GM19452 (cell line): ENCODE measurements at regions not wholly inside any gene's neighbourhood (a gene's known extent, or its start where the extent isn't known, plus 50 kb on each side); places are given as distances from the start of the nearest gene placed in this dataset.
"Not testable (repeated sequence)": the region's sequence is repeated elsewhere in the genome, so short reads cannot be mapped to it uniquely, and the experiment has no call there.

ENCODE experiments used
- ATAC-seq: cut with Tn5 transposase; IDR thresholded peaks from one replicate; pipeline ENCODE4 v1.9.1; 2021; ENCODE audit not compliant: unreplicated experiment

GRCh38 chr9:29625931-29626330, 2052.7 kb upstream of the C9orf72 start:
- ATAC-seq: no peak

GRCh38 chr9:29628856-29629255, 2055.6 kb upstream of the C9orf72 start:
- ATAC-seq: not testable (repeated sequence)

- ATAC-seq: no peak
Measured at GRCh38 chr9:29637471-29638237, 2064.4 kb upstream of the C9orf72 start.

GRCh38 chr9:29640507-29640906, 2067.2 kb upstream of the C9orf72 start:
- ATAC-seq: no peak

- ATAC-seq: no peak
Measured at GRCh38 chr9:29644514-29644913, 2071.2 kb upstream of the C9orf72 start.

GRCh38 chr9:29647451-29647850, 2074.2 kb upstream of the C9orf72 start:
- no peak for ATAC-seq

- no peak for ATAC-seq
Measured at GRCh38 chr9:29648132-29648531, 2074.9 kb upstream of the C9orf72 start.

GRCh38 chr9:29648601-29649000, 2075.3 kb upstream of the C9orf72 start:
- no peak for ATAC-seq

GRCh38 chr9:29656641-29657406, 2083.5 kb upstream of the C9orf72 start:
- no peak for ATAC-seq

- ATAC-seq: no peak
Measured at GRCh38 chr9:29657821-29658220, 2084.5 kb upstream of the C9orf72 start.

GRCh38 chr9:29659014-29659413, 2085.7 kb upstream of the C9orf72 start:
- no peak for ATAC-seq

- ATAC-seq: no peak
Measured at GRCh38 chr9:29659736-29660135, 2086.5 kb upstream of the C9orf72 start.

GRCh38 chr9:29668732-29669131, 2095.5 kb upstream of the C9orf72 start:
- ATAC-seq: no peak

GRCh38 chr9:29669613-29670012, 2096.3 kb upstream of the C9orf72 start:
- ATAC-seq: no peak

GRCh38 chr9:29685531-29685930, 2112.2 kb upstream of the C9orf72 start:
- no peak for ATAC-seq

- ATAC-seq: no peak
Measured at GRCh38 chr9:29691145-29691544, 2117.9 kb upstream of the C9orf72 start.

- ATAC-seq: no peak
Measured at GRCh38 chr9:29691758-29692407, 2118.6 kb upstream of the C9orf72 start.

- no peak for ATAC-seq
Measured at GRCh38 chr9:29697011-29697410, 2123.7 kb upstream of the C9orf72 start.

- no peak for ATAC-seq
Measured at GRCh38 chr9:29701559-29701958, 2128.3 kb upstream of the C9orf72 start.

GRCh38 chr9:29701971-29702370, 2128.7 kb upstream of the C9orf72 start:
- ATAC-seq: no peak

- ATAC-seq: no peak
Measured at GRCh38 chr9:29714860-29715259, 2141.6 kb upstream of the C9orf72 start.

GRCh38 chr9:29717631-29718030, 2144.3 kb upstream of the C9orf72 start:
- no peak for ATAC-seq
